Lower leg skin (tissue), 3 donors: ENCODE measurements at regions not wholly inside any gene's neighbourhood (a gene's known extent, or its start where the extent isn't known, plus 50 kb on each side); places are given as distances from the start of the nearest gene placed in this dataset.

ENCODE experiments used
- POLR2A ChIP-seq, 2 donors: fragments of 450-650 bp; IDR thresholded peaks; one replicate each; pipeline ENCODE4 v1.6.1; 2016 to 2017; ENCODE audit warnings: antibody characterized with exemption in 2 of 2, mild to moderate bottlenecking in 1 of 2, moderate library complexity in 1 of 2
- TF ChIP-seq, protein P1 (sequence below), 3 donors: fragments of 450-650 bp; IDR thresholded peaks; one replicate each; pipeline ENCODE4 v1.5.1; 2016; ENCODE audit warnings: antibody characterized with exemption in 3 of 3, mild to moderate bottlenecking in 3 of 3, moderate library complexity in 2 of 3

DNA sequence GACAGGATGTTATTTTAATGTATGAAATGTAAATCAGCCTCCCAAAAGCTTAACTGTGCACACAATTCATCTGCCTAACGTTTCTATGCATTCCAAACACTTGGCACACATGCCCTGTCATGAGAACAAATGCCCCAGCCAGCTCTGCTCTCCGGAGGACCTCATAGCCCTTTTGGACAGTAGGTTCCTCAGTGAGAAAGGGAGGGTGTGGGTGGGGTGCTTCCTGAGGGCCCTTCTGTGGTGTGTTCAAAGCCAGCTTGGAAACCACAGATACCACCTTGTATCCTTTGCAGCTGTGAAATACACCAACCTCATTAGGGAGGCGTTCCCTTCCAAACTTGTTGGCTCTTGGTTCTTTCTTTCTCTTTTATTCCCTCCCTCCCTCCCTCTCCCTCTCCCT is 102.2 kb upstream of the ASB18 start:
- TF ChIP-seq, protein P1, sequence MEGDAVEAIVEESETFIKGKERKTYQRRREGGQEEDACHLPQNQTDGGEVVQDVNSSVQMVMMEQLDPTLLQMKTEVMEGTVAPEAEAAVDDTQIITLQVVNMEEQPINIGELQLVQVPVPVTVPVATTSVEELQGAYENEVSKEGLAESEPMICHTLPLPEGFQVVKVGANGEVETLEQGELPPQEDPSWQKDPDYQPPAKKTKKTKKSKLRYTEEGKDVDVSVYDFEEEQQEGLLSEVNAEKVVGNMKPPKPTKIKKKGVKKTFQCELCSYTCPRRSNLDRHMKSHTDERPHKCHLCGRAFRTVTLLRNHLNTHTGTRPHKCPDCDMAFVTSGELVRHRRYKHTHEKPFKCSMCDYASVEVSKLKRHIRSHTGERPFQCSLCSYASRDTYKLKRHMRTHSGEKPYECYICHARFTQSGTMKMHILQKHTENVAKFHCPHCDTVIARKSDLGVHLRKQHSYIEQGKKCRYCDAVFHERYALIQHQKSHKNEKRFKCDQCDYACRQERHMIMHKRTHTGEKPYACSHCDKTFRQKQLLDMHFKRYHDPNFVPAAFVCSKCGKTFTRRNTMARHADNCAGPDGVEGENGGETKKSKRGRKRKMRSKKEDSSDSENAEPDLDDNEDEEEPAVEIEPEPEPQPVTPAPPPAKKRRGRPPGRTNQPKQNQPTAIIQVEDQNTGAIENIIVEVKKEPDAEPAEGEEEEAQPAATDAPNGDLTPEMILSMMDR (IDR thresholded peaks at IDR 0.05) = no peak
- TF ChIP-seq POLR2A (IDR thresholded peaks at IDR 0.05) = no peak
